ENCODE measurements at regions not wholly inside any gene's neighbourhood (a gene's known extent, or its start where the extent isn't known, plus 50 kb on each side); places are given as distances from the start of the nearest gene placed in this dataset.

GRCh38 chrX:7637066-7637465 lies 205.9 kb upstream of the VCX start:
- H3K4me3 ChIP-seq (replicated peaks; ENCODE audit: insufficient read depth, low read length), result no peak overlapping the region
- no peaks in the 10 kb centered on the region for H3K27me3 ChIP-seq (ENCODE audit: insufficient read depth, poor library complexity, severe bottlenecking)
- H3K27ac ChIP-seq (replicated peaks), result no peak overlapping the region
- no peak for DNase-seq (ENCODE audit: low read depth in 1 of 2, low spot score in 1 of 2)
- TF ChIP-seq, protein P1, sequence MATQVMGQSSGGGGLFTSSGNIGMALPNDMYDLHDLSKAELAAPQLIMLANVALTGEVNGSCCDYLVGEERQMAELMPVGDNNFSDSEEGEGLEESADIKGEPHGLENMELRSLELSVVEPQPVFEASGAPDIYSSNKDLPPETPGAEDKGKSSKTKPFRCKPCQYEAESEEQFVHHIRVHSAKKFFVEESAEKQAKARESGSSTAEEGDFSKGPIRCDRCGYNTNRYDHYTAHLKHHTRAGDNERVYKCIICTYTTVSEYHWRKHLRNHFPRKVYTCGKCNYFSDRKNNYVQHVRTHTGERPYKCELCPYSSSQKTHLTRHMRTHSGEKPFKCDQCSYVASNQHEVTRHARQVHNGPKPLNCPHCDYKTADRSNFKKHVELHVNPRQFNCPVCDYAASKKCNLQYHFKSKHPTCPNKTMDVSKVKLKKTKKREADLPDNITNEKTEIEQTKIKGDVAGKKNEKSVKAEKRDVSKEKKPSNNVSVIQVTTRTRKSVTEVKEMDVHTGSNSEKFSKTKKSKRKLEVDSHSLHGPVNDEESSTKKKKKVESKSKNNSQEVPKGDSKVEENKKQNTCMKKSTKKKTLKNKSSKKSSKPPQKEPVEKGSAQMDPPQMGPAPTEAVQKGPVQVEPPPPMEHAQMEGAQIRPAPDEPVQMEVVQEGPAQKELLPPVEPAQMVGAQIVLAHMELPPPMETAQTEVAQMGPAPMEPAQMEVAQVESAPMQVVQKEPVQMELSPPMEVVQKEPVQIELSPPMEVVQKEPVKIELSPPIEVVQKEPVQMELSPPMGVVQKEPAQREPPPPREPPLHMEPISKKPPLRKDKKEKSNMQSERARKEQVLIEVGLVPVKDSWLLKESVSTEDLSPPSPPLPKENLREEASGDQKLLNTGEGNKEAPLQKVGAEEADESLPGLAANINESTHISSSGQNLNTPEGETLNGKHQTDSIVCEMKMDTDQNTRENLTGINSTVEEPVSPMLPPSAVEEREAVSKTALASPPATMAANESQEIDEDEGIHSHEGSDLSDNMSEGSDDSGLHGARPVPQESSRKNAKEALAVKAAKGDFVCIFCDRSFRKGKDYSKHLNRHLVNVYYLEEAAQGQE (IDR thresholded peaks at IDR 0.05; ENCODE audit: insufficient replicate concordance, low read depth), result no peak
- TF ChIP-seq SPI1 (IDR thresholded peaks at IDR 0.05; ENCODE audit: borderline replicate concordance, low read depth) (no peak), POLR2AphosphoS5 (IDR thresholded peaks at IDR 0.05; ENCODE audit: low read depth) (no peak), GABPA (IDR thresholded peaks at IDR 0.05; ENCODE audit: low read depth) (no peak)
- TF ChIP-seq, protein P2, sequence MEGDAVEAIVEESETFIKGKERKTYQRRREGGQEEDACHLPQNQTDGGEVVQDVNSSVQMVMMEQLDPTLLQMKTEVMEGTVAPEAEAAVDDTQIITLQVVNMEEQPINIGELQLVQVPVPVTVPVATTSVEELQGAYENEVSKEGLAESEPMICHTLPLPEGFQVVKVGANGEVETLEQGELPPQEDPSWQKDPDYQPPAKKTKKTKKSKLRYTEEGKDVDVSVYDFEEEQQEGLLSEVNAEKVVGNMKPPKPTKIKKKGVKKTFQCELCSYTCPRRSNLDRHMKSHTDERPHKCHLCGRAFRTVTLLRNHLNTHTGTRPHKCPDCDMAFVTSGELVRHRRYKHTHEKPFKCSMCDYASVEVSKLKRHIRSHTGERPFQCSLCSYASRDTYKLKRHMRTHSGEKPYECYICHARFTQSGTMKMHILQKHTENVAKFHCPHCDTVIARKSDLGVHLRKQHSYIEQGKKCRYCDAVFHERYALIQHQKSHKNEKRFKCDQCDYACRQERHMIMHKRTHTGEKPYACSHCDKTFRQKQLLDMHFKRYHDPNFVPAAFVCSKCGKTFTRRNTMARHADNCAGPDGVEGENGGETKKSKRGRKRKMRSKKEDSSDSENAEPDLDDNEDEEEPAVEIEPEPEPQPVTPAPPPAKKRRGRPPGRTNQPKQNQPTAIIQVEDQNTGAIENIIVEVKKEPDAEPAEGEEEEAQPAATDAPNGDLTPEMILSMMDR (IDR thresholded peaks at IDR 0.05; ENCODE audit: insufficient read depth, low read length), result no peak

DNA sequence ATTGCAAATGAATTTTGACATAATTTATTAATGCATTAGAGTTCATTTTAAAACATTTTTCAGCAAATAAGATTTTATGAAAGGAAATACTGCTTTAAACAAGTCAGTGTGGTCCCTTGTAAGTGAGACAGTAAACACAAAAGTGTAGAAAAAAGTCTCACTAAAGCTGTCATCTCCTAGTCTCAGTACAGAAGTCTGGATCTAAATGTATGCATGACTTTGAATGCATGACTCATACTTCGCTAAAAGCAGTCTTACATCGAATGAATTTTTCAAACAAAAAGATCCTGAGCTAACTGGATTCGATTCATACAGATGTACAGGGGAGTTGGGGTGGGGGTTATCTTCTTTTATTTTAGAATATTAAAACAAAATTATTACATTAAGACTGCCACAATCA lies 207.4 kb upstream of the VCX start:
- TF ChIP-seq SPI1 (IDR thresholded peaks at IDR 0.05; ENCODE audit: borderline replicate concordance, low read depth) (no peak), GABPA (IDR thresholded peaks at IDR 0.05; ENCODE audit: low read depth) (no peak), POLR2AphosphoS5 (IDR thresholded peaks at IDR 0.05; ENCODE audit: low read depth) (no peak)
- TF ChIP-seq, protein P2 (IDR thresholded peaks at IDR 0.05; ENCODE audit: insufficient read depth, low read length), result no peak
- TF ChIP-seq, protein P1 (IDR thresholded peaks at IDR 0.05; ENCODE audit: insufficient replicate concordance, low read depth), result no peak
- no peak overlapping the region for H3K4me3 ChIP-seq (replicated peaks; ENCODE audit: insufficient read depth, low read length)
- no peak for DNase-seq (ENCODE audit: low read depth in 1 of 2, low spot score in 1 of 2)
- H3K27me3 ChIP-seq (ENCODE audit: insufficient read depth, poor library complexity, severe bottlenecking), result no peaks in the 10 kb centered on the region
- no peak overlapping the region for H3K27ac ChIP-seq (replicated peaks)

DNA sequence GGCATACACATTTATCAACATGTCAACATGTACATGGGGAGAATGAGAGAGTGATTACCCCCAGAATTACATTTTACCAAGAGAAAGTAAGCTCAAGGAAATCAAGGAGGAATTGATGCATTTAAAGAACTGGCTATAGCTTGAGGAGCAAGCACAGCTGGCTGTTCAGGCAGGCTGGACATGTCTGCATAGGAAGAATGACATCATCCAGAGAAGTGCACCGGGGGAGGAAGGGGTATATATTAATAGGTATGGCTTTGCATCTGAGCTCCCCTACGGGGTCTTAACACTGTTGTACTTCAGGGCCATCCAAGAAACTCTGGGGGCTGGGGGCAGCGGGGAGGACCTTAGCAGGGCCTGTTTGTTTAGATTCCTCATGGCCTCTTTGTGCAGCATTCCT lies 222.4 kb upstream of the VCX start:
- H3K27me3 ChIP-seq (ENCODE audit: insufficient read depth, poor library complexity, severe bottlenecking), result no peaks in the 10 kb centered on the region
- TF ChIP-seq SPI1 (IDR thresholded peaks at IDR 0.05; ENCODE audit: borderline replicate concordance, low read depth) (no peak), POLR2AphosphoS5 (IDR thresholded peaks at IDR 0.05; ENCODE audit: low read depth) (no peak), GABPA (IDR thresholded peaks at IDR 0.05; ENCODE audit: low read depth) (no peak)
- TF ChIP-seq, protein P2 (IDR thresholded peaks at IDR 0.05; ENCODE audit: insufficient read depth, low read length), result no peak
- TF ChIP-seq, protein P1 (IDR thresholded peaks at IDR 0.05; ENCODE audit: insufficient replicate concordance, low read depth), result no peak
- H3K4me3 ChIP-seq (replicated peaks; ENCODE audit: insufficient read depth, low read length), result no peak overlapping the region
- no peak overlapping the region for H3K27ac ChIP-seq (replicated peaks)
- DNase-seq (ENCODE audit: low read depth in 1 of 2, low spot score in 1 of 2), result no peak
